Thymus (tissue), 11 donors: ENCODE measurements at regions not wholly inside any gene's neighbourhood (a gene's known extent, or its start where the extent isn't known, plus 50 kb on each side); places are given as distances from the start of the nearest gene placed in this dataset.
"Not testable (repeated sequence)": the region's sequence is repeated elsewhere in the genome, so short reads cannot be mapped to it uniquely, and the experiment has no call there.

Source experiments
- DNase-seq, 9 donors: peaks; one replicate each; pipeline ENCODE4 v3.0.0-alpha.2; 2013; ENCODE audit warnings: low spot score in 9 of 9, low read depth in 6 of 9, missing footprints in 1 of 9
- H3K27ac ChIP-seq, 2 donors: one replicate each; pipeline ENCODE4 v1.5.1; 2013; ENCODE audit warnings: control low read depth in 1 of 2, low read depth in 1 of 2, low read length in 1 of 2, mild to moderate bottlenecking in 1 of 2, moderate library complexity in 1 of 2
- H3K27me3 ChIP-seq, 2 donors: one replicate each; pipeline ENCODE4 v1.5.1; 2013; ENCODE audit warnings: low read length in 1 of 2; ENCODE audit not compliant: control insufficient read depth in 2 of 2, insufficient read depth in 1 of 2
- H3K36me3 ChIP-seq, 2 donors: one replicate each; pipeline ENCODE4 v1.5.1; 2013; ENCODE audit warnings: low read length in 1 of 2, mild to moderate bottlenecking in 1 of 2, moderate library complexity in 1 of 2; ENCODE audit not compliant: control insufficient read depth in 2 of 2, insufficient read depth in 2 of 2
- H3K4me1 ChIP-seq, 2 donors: one replicate each; pipeline ENCODE4 v1.5.1; 2013; ENCODE audit warnings: low read length in 2 of 2; ENCODE audit not compliant: control insufficient read depth in 2 of 2, insufficient read depth in 2 of 2
- H3K4me3 ChIP-seq, 2 donors: one replicate each; pipeline ENCODE4 v1.5.1; 2013; ENCODE audit warnings: low read length in 2 of 2, control low read depth in 1 of 2, mild to moderate bottlenecking in 1 of 2
- H3K9me3 ChIP-seq, 2 donors: one replicate each; pipeline ENCODE4 v1.5.1; 2013; ENCODE audit warnings: low read length in 1 of 2, mild to moderate bottlenecking in 1 of 2; ENCODE audit not compliant: control insufficient read depth in 2 of 2, insufficient read depth in 1 of 2
- WGBS: extraction: QIAGEN DNeasy Blood & Tissue Kit; methylation state at CpG from one replicate; pipeline ENCODE4 v1.1.7; 2013; 5-methylcytosine and 5-hydroxymethylcytosine counted together
- donor health status: healthy.

- no peaks in the 10 kb centered on the region for H3K27me3 ChIP-seq
- H3K36me3 ChIP-seq = no peaks in the 10 kb centered on the region
- 92% methylated on average over 8 of the region's 8 CpGs for WGBS
- peak overlapping the region in 1 of 2 donors; percentile 95 for H3K27ac ChIP-seq
- no peak overlapping the region for H3K4me3 ChIP-seq
- H3K9me3 ChIP-seq = peaks cover 0 to 8% of the 10 kb centered on the region in 2 donors
- no peak for DNase-seq
- peaks cover 12 to 38% of the 10 kb centered on the region in 2 donors for H3K4me1 ChIP-seq
These were observed 83.3 kb upstream of the ZNF217 start for GRCh38 chr20:53676987-53677386.

GRCh38 chr20:53676519-53676822, 82.8 kb upstream of the ZNF217 start:
- WGBS = 98% methylated on average over 2 of the region's 2 CpGs
- H3K27me3 ChIP-seq = no peaks in the 10 kb centered on the region
- H3K4me3 ChIP-seq = no peak overlapping the region
- peaks cover 0 to 8% of the 10 kb centered on the region in 2 donors for H3K9me3 ChIP-seq
- no peak for DNase-seq
- no peak overlapping the region for H3K27ac ChIP-seq
- H3K4me1 ChIP-seq = peaks cover 12 to 33% of the 10 kb centered on the region in 2 donors
- no peaks in the 10 kb centered on the region for H3K36me3 ChIP-seq

GRCh38 chr20:53672484-53673129, 79.0 kb upstream of the ZNF217 start:
- no peak for DNase-seq
- no peak overlapping the region for H3K27ac ChIP-seq
- H3K36me3 ChIP-seq = no peaks in the 10 kb centered on the region
- no peak overlapping the region for H3K4me3 ChIP-seq
- WGBS = 92% methylated on average over 9 of the region's 10 CpGs
- peaks cover 0 to 8% of the 10 kb centered on the region in 2 donors for H3K9me3 ChIP-seq
- peaks cover 1 to 6% of the 10 kb centered on the region in 2 donors for H3K4me1 ChIP-seq
- no peaks in the 10 kb centered on the region for H3K27me3 ChIP-seq

GRCh38 chr20:53671370-53671769, 77.7 kb upstream of the ZNF217 start:
- H3K4me1 ChIP-seq = no peaks in the 10 kb centered on the region
- no peak overlapping the region for H3K27ac ChIP-seq
- H3K4me3 ChIP-seq = no peak overlapping the region
- WGBS = 98% methylated on average over 2 of the region's 2 CpGs
- H3K9me3 ChIP-seq = peaks cover 0 to 7% of the 10 kb centered on the region in 2 donors
- no peaks in the 10 kb centered on the region for H3K36me3 ChIP-seq
- no peak for DNase-seq
- no peaks in the 10 kb centered on the region for H3K27me3 ChIP-seq

GRCh38 chr20:53669517-53670313, 76.1 kb upstream of the ZNF217 start:
- H3K36me3 ChIP-seq, H3K27ac ChIP-seq, DNase-seq, H3K4me1 ChIP-seq, H3K27me3 ChIP-seq, H3K4me3 ChIP-seq, H3K9me3 ChIP-seq: not testable (repeated sequence)
- WGBS = 97% methylated on average over 16 of the region's 16 CpGs

- Histone ChIP-seq H3K27me3 (no peaks in the 10 kb centered on the region), H3K4me1 (no peaks in the 10 kb centered on the region), H3K4me3 (no peak overlapping the region), H3K27ac (no peak overlapping the region), H3K9me3 (peaks cover 0 to 3% of the 10 kb centered on the region in 2 donors), H3K36me3 (no peaks in the 10 kb centered on the region)
- DNase-seq = no peak
- 97% methylated on average over 9 of the region's 9 CpGs for WGBS
These were observed 75.4 kb upstream of the ZNF217 start for GRCh38 chr20:53668992-53669391.

- 98% methylated on average over 6 of the region's 6 CpGs for WGBS
- DNase-seq = no peak
- peaks cover 0 to 3% of the 10 kb centered on the region in 2 donors for H3K9me3 ChIP-seq
- no peaks in the 10 kb centered on the region for H3K27me3 ChIP-seq
- H3K4me1 ChIP-seq = peaks cover 0 to 5% of the 10 kb centered on the region in 2 donors
- no peaks in the 10 kb centered on the region for H3K36me3 ChIP-seq
- no peak overlapping the region for H3K27ac ChIP-seq
- H3K4me3 ChIP-seq = no peak overlapping the region
These were observed 72.5 kb upstream of the ZNF217 start for GRCh38 chr20:53666144-53666543.

- no peaks in the 10 kb centered on the region for H3K27me3 ChIP-seq
- peaks cover 3 to 16% of the 10 kb centered on the region in 2 donors for H3K4me1 ChIP-seq
- H3K4me3 ChIP-seq = no peak overlapping the region
- no peak overlapping the region for H3K27ac ChIP-seq
- 92% methylated on average over 4 of the region's 4 CpGs for WGBS
- peaks cover 0 to 3% of the 10 kb centered on the region in 2 donors for H3K9me3 ChIP-seq
- DNase-seq = no peak
- H3K36me3 ChIP-seq = no peaks in the 10 kb centered on the region
These were observed 70.5 kb upstream of the ZNF217 start for GRCh38 chr20:53664121-53664520.

- not testable (repeated sequence) for DNase-seq, H3K27ac ChIP-seq, H3K4me3 ChIP-seq, H3K36me3 ChIP-seq, H3K27me3 ChIP-seq, H3K9me3 ChIP-seq
- H3K4me1 ChIP-seq = peaks cover 3 to 16% of the 10 kb centered on the region in 2 donors
- 97% methylated on average over 5 of the region's 5 CpGs for WGBS
These were observed 69.9 kb upstream of the ZNF217 start for GRCh38 chr20:53663521-53663920.
